NCI-H2107 treated with DMSO at 0.1 percent for 48 hours (cell line): ENCODE measurements at regions not wholly inside any gene's neighbourhood (a gene's known extent, or its start where the extent isn't known, plus 50 kb on each side); places are given as distances from the start of the nearest gene placed in this dataset.
"Not testable (repeated sequence)": the region's sequence is repeated elsewhere in the genome, so short reads cannot be mapped to it uniquely, and the experiment has no call there.

Source experiments
- DNase-seq: peaks from one replicate; lab custom pipeline; 2025; ENCODE audit not compliant: unreplicated experiment; lab: John Stamatoyannopoulos, UW

DNA sequence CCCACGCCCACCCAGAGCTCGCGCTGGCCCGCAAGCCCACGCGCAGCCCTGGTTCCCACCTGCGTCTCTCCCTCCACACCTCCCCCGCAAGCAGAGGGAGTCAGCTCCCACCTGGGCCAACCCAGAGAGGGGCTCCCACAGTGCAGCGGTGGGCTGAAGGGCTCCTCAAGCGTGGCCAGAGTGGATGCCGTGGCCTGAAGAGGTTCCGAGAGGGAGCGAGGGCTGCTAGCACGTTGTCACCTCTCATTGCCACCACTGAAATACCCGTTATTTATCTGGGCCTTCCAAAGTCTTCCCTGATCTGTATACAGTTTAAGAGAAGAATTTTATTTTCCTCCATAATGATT lies 88.3 kb upstream of the MYLIP start:
- DNase-seq, result no peak

DNA sequence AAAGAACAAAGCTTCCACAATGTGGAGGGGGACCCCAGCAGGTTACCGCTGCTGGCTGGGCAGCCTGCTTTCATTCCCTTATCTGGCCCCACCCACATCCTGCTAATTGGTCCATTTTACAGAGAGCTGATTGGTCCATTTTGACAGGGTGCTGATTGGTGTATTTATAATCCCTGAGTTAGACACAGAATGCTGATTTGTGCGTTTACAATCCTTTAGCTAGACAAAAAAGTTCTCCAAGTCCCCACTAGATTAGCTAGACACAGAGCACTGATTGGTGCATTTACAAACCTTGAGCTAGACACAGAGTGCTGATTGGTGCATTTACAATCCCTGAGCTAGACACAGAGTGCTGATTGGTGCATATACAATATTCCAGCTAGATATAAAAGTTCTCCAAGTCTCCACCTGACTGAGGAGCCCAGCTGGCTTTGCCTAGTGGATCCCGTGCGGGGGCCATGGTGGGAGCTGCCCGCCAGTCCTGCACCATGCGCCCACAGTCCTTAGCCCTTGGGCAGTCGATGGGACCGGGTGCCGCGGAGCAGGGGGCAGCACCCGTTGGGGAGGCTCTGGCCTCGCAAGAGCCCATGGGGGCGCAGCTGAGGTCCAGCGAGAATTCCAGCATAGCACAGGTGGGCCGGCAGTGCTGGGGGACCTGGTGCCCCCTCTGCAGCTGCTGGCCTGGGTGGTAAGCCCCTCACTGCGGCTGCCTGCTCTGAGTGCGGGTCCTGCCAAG lies 88.8 kb upstream of the MYLIP start:
- not testable (repeated sequence) for DNase-seq

DNA sequence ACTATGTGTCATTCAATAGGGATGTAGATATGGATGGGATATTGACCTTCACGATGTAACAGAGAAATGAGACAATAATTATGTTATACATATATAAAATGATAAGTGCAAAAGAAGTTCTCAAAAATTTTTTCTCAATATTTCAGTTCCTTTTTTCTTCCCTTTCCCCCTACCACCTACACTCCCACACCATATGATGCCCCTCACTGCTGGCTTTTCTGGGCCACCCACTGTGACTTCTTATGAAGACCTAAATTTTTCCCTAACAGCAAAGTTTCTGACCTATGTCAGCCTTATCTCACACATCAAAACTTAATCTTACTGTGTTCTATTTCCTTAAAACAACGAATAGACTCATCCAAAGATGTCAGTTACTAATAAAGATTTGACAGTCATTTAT lies 89.9 kb upstream of the MYLIP start:
- no peak for DNase-seq

DNA sequence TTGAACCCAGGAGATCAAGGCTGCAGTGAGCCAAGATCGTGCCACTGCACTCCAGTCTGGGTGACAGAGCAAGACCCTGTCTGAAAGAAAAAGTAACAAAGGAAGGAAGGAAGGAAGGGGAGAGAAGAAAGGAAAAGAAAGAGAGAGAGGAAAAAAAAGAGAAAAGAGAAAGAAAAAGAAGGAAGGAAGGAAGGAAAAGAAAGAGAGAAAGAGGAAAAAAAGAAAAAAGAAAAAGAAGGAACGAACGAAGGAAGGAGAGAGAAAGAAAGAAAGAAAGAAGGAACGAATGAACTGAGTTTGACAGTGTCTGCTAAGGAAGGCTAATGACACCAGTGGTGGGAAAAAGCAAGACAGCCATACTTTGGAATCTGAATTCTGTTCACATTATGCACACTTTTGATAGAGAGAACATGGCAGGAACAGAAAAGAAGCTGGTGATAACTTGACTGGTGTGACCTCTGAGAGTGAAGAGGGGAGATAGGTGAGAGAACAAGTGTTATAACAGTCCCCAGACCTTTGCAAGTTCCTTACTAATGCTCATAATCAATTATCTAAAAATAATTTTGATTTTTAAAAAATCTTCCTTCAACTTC lies 93.3 kb upstream of the MYLIP start:
- no peak for DNase-seq

DNA sequence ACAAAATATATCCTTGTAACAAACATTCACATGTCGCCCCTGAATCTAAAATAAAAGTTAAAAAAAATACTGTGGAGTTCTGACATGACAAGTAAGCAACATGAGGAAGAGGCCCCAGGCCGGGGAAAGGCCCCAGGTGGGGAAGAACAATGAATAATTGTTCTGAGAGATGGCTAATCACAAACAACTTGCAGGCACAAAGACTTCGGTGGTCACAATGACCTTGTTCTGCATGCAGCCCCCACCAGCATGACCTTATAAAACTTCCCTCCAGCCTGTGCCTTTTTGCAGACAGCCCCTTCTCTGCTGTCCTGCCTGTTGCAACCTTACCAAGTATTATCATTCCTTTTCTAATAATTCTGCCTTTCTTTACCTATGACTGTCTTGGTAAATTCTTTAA lies 95.7 kb upstream of the MYLIP start:
- DNase-seq, result no peak

DNA sequence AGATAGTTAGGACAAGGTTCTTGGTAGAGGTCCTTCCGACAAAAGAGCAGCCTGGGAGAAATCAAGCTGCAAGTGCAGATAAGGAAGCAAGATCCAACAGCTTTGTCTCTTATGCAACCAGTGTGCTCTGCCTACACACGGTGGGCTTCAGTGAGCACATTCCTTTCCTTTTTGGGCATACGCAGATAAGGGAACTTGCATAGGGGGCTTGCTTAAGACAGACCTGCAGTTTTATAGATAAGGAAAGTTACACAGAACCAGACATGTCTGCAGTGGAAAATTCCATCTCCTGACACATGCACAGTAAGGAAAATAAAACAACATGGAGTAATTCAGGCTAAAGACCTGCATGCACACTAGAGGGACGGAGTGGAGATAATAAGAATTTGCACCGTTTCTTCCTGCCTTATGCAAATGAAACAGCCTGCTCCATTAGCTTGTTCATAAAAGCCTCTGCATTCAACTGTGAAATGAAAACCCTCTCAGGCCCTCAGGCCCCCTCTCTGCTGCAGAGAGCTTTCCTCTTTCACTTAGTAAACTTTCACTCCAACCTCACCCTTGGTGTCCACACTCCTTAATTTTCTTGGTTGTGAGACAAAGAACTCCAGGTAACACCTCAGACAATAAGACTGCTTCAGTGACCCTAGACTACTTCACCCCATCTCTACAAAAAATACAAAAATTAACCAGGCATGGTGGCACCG lies 97.5 kb upstream of the MYLIP start:
- no peak for DNase-seq

DNA sequence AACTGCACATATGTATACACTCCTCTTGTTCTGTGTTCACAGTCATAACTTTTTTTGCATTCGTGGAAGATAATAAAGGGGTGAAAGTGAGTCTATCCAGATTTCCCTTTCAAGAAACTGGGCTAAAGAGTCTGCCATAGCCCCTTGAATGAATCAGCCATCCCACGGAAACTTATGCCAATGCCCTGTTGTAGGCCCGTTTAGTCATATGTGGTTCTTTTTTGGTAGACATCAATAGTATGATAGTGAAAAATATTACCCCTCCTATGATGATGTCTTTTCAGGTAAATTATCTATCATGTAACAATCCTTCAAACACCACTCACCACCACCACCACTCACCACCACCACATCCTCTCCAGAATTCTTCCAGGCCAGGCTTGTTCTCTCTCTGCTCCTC lies 99.9 kb upstream of the MYLIP start:
- DNase-seq, result no peak

DNA sequence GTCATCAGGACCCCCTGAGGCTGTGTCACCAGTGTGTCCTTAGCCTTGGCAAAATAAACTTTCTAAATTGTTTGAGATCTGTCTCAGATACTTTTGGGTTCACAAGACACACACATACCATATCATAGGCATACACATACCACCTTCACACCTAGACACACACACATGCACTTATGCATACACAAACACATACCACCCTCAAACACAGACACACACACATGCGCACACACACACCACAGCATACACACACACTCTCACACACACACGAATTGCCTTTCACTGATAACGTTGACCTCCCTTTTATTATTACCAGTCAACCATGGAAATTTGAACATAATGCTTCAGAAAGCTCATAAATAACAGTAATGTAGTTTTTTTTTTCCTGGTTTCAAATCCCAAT lies 108.6 kb upstream of the MYLIP start:
- DNase-seq, result no peak

DNA sequence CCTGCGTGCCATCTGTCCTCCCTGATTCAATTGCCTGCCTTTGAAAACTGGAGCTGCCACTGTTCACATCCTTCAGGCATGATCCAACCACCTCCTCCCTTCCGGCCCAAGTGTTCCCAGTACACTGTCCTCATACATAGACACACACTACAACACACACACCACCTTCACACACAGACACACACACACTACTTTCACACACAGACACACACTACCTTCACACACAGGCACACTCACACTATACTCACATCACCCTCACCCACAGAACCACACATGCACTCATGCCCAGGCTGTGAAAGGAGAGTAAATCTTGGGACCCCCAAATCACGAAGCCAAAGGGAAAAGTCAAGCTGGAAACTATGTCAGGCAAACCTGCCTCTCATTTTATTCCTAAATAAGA lies 109.4 kb upstream of the MYLIP start:
- DNase-seq, result no peak

DNA sequence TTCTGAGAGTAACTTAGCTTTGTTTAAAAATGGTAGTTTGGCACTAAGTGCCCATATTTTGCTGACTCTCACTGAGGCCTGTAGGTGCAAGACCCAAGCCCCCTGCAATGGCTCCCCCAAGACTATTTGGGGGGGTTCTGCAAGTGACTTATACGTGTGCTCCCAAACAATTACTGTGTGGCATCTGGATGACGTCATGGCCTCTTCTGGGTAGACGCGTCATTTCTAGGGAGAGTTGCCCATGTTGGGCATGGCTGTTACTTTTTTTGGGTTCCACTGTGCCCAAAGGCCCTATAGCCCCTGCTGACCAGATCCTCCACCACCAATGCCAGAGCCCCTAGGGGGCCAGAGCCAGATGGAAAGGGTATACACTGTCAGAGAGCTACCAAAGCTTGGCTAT lies 110.3 kb upstream of the MYLIP start:
- DNase-seq, result no peak

DNA sequence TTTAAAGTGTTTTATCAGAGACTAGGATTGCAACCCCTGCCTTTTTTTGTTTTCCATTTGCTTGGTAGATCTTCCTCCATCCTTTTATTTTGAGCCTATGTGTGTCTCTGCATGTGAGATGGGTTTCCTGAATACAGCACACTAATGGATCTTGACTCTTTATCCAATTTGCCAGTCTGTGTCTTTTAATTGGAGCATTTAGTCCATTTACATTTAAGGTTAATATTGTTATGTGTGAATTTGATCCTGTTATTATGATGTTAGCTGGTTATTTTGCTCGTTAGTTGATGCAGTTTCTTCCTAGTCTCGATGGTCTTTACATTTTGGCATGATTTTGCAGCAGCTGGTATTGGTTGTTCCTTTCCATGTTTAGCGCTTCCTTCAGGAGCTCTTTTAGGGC lies 114.6 kb upstream of the MYLIP start:
- DNase-seq, result not testable (repeated sequence)

DNA sequence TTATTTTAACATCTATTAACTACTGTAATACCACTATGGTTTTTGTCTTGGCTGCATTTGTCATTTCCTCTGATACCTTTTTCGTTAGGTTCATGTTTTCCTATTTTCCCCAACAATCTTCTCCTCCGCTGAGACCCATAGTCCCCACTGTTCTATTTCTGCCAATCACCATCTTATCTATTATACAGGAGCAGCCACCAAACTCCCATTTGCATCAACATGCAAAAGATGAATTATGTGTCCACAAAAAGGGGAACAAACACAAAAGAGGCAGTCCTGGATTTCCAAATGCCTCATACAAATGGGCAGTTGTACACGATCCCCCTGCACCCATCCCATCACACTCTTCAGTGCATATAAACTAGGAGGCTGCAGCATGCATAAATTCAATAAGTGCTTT lies 121.7 kb upstream of the MYLIP start:
- no peak for DNase-seq

DNA sequence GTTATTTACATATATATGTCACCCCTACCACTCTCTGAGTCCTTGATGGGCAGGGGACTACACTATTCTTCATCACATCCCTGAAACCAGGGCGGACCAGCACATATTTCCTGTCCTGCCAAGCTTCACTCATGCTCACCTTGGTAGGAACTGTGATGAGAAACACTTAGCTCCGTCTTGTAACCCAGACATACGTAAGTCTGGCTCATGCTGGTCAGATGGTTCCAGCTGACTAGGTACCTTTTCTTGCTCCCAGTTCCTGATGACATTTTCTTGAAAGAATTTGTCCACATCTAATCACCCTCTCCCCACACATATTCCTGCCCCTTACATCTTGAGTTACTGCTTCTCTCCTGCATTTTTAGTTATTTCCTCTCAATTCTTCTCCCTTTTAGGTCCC lies 122.2 kb upstream of the MYLIP start:
- no peak for DNase-seq

DNA sequence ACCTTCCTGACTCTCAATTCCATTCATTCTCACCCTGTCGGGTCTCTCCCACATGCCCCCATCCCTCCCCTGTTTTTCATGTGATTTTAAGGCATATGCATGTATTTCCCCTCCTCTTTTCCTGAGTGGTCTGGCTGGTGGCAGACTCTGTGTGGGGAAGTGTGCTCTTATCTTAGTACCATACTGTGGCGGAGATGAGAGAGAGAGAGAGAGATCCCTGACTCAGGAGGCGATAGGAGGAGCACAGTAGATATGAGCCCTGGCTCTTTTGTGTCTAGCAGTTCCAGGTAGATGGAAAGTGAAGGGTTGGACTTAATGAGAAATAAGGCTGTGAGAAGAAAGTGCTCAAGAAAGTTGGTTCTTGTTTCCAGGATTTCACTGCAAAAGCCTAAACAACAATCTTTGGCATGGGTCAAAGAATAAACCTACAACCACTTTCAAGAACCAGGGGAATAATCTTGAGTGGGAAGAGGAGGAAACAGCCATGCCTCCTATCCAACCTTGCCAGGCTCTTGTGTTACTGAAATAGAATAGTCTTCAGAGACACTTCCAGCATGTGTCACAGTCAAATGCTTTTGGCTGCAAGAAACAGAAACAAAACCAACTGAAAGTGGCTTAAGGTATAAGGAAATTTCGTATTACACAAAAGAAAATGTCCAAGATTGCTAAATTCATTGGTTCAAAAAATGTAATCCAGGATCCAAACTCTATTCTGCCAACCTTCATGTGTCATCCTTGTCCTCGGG lies 123.8 kb upstream of the MYLIP start:
- DNase-seq, result no peak

DNA sequence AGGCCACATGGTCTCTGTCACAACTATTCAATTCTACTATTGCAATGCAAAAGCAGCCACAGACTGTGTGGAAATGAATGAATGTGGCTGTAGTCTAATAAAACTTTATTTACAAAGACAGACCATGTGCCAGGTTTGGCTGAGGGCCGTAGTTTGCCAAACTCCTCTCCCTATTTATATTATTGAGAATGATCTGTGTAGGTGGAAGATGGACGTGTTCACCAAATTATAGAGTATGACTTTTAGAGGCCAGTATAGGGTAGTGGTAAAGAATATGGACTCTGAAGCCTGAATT lies 125.7 kb upstream of the MYLIP start:
- DNase-seq, result no peak

DNA sequence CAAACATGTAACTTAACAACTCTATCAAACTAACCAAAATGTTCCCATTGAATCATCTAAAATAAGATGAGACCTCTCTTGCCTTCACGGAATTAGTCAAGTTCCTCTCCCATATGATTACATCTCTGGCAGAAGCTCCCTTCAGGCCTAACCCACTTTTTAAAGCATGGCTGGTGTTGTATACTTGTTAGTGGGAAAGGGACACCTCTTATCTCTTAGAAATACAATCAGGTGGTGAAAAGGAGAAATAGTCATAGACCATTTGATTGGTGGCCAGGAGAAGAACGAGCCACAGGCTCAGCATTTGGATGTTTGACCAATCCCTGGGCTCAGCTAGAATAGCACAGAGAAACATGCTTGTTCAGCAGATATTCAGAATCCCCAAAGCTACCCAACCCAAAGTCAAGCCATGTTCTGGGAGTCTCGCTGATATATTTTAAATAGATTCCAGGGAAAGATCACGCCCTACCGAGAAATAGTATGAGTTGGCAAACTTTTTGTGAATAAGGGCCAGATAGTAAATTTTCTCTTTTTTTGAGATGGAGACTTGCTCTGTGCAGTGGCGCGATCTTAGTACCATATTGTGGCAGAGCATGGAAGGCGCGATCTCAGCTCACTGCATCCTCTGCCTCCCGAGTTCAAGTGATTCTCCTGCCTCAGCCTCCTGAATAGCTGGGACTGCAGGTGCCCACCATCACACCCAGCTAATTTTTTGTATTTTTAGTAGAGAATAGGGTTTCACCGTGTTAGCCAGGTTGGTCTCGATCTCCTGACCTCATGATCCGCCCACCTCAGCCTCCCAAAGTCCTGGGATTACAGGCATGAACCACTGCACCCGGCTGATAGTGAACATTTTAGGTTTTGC lies 126.3 kb upstream of the MYLIP start:
- no peak for DNase-seq

DNA sequence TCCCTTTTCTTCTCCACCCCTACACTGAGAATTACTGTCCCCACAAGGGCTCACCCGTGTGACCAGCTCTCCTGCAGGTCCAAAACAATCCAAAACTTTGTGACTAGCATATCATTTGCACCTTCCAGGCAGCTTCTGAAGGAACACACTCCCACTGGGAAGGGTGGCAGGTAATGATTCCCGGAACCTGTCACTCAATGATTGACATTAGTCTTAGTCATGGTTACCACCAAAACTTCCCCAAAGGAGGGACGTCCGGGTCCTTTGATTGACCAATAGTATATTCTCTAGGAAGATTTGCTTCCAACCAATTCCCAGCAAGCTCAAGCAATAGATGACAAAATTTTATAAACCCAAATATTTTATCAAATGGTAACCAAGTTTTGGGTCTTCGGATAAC lies 127.7 kb upstream of the MYLIP start:
- DNase-seq, result no peak

DNA sequence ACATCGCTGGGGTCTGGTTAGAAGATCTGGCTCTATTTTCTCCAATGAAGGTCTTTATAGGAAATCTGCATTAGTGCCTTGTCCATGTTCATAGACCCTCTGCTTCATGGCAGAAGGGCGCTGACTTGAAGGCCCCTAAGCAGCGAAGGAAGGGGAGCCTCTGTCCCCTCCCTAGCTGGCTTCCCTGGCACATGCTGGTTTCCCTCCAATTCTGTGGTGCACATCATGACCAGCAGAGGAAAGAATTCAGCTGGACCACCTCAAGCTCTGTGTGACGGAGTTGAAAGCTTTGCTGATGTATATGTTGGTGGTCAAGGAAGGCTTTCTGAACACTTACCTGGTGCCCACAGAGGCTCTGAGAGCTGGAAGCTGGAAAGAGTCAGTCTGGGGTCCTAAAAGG lies 129.7 kb upstream of the MYLIP start:
- DNase-seq, result no peak

DNA sequence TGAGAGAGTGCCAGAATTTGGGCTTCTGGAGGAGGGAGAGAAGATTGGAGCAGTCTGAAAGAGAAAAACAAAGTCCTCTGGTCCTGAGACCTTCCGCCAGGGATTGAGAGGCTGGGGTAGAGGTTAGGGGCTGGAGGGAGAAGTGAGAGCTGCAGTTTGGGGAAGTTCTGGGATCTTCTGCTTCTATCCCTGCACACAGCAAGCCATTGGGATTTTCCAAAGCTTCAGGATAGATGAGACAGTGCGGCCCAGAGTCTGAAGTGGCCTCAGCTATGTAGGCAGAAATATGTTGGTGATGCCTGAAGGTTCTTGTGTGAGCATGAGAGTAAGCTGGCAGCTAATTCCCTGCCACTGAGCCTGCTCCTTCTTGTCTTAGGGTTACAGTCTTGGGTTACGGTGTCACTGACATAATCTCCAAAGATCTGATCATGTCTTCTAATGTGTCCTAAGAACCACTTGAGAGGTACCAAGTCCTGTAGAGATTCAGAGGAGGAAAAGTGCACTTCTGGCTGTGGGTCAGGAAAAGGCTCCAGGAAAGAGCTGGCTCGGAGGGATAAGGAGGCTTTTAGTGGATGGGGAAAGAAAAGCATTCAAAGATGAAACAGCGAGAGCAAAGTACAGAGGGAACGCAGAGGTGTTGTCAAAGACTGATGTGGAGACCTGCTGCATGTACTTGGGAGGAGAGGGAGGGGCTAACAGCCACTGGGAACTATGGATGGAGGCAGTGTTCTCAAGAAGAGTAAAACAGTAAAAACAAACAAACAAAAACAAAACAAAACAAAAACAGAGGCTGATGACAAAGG lies 131.1 kb upstream of the MYLIP start:
- DNase-seq, result no peak

DNA sequence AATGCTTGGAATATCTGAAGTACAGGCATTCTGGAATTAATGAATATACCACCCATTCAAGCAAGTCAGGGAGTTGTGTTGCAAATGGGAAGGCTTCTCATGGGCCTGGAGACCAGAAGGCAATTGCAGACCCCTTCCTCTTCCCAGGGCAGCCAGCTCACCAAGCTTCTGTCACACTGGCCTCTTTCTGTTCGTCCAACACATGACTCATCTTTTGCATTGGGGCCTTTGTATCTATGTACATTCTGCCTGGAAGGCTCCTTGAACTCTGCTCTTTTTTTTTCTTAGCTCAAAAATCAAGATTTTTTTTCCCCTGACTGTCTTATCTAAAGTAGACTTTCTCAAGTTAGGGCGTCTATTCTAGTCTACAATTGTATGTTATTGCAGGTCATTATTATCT lies 132.9 kb upstream of the MYLIP start:
- no peak for DNase-seq
